Kidney tubule cell (primary cell): ENCODE measurements at regions not wholly inside any gene's neighbourhood (a gene's known extent, or its start where the extent isn't known, plus 50 kb on each side); places are given as distances from the start of the nearest gene placed in this dataset.
A peak's percentile ranks its signal among the peaks of the same experiment; 100 is the strongest.

ENCODE experiments used
- DNase-seq: peaks from one replicate; pipeline ENCODE4 v3.0.0-alpha.2; 2018; ENCODE audit warnings: low spot score

DNA sequence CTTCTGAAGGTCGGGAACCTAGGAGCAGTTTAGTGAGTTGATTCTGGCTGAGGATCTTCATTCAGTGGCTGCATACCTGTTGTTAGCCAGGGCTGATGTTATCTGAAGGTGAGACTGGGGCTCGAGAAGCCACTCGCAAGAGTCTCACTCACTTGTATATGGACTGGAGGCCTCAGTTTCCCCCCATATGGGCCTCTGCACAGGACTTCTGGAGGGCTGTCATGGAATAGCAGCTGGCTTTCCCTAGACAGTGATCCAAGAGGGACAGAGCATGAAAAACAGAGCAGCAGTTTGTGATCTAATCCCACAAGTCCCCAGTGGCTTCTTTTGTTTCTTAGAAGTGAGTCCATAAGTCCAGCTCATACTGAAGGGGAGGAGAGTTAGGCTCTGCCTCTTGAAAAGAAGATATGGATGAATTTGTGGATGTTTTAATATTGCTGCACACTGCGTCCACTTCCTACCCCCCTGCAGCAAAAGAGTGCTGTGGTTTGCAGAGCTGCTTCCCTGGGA is 623.4 kb downstream of the CDH26 start:
- no peak for DNase-seq

- DNase-seq: no peak
Observed at GRCh38 chr20:60583741-60584140, 625.5 kb downstream of the CDH26 start.

DNA sequence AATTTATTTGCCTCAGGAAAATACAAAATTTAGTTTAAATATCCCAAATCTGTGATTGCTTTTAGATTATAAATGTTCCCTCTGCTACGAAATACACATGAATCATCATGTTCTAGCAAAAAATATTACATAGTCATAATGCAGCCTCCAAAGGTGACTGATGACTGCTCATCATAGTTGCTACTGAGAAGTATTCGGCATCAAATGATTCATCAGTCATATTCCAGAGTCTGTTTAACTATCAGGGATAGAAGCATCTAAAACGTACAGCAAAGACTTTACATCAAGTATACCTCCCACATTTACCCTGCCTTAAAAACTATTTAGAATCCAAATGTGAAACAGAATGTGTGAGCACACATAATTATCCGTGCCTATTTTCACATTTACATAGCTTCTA is 626.0 kb downstream of the CDH26 start:
- no peak for DNase-seq

- DNase-seq: no peak
Observed at GRCh38 chr20:60585651-60586050, 627.4 kb downstream of the CDH26 start.

GRCh38 chr20:60586269-60587050 is 628.2 kb downstream of the CDH26 start:
- DNase-seq: no peak

DNA sequence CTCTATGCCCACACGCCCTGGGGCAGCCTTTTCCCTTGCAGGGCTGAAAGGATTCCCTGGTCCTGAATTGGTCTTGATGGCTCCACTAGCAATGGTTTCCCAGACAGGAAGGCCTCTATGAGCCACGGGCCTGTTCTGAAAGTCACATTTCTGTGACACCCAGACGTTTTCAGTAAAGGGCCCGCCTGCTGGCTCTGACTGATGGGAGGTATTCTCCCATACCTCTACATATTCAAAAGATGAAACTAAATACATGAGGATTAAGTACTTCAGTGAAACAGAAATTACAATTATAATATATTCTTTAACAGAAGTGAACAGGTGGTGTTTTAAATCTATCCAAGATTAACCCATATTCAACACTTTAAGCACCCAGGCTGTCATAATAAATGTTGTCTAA is 629.8 kb downstream of the CDH26 start:
- DNase-seq: no peak

GRCh38 chr20:60589623-60590022 is 631.4 kb downstream of the CDH26 start:
- no peak for DNase-seq

GRCh38 chr20:60591172-60591799 is 633.1 kb downstream of the CDH26 start:
- DNase-seq: no peak

- no peak for DNase-seq
Observed at GRCh38 chr20:60598528-60598927, 640.3 kb downstream of the CDH26 start.

DNA sequence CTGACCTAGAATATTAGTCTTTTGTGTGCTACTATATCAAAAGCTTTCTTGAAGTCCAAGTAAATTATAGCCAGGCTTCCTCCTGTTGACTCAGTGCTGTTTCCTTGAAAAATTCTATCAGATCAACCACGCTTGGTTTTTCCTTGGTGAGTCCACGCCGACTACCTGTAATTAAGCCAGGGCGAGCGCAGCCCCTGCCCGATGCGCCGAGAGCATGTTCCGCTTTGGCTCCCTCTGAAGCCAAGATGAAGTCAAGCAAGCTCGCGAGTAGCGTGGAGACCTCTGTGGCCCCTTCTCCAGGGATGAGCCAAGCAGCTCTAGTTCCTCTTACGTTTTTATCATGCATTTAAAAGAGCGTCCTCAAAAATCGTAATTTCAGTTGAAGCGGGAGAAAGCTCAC is 641.2 kb downstream of the CDH26 start:
- DNase-seq: no peak

GRCh38 chr20:60600036-60600435 is 641.8 kb downstream of the CDH26 start:
- DNase-seq: no peak

- no peak for DNase-seq
Observed at GRCh38 chr20:60624066-60624465, 628.0 kb upstream of the CDH4 start.

GRCh38 chr20:60627751-60628565 is 624.1 kb upstream of the CDH4 start:
- no peak for DNase-seq

DNA sequence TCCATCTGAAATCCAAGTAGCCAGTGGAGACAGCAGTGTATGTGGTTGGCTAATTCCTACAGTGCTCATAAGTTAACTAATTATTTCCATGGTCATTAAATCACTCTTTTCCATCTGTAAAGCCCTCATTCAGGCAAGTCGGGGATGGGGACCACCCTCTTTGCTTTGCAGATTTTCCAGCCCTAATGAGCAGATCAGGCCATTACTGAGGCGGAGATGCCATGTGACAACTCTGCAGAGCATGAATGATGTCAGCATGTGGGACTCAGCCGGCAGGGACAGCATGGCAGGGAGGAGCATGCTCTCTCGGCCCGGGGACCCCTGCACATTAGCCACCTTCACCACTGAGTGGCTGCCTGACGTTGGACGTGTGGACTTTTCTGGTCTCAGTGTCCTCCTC is 623.3 kb upstream of the CDH4 start:
- no peak for DNase-seq

DNA sequence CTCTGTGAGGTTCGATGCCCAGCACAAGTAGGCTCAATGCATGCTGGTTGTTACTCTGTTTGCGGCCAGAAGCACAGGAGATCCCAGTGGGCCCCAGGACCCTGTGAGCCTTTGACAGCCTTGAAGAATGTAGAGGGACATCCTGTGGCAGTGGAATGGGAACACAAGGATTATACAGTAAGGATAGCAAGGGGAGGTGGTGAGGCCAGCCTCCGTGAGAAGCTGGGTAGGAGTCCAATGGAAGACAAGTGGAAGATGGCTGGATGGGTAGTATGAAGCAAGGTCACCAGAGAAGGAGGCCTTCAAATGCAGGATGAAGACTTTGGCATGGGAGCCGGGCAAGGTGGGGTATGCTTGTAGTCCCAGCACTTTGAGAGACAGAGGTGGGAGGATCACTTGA is 622.9 kb upstream of the CDH4 start:
- no peak for DNase-seq

- no peak for DNase-seq
Observed at GRCh38 chr20:60630609-60631008, 621.5 kb upstream of the CDH4 start.

- no peak for DNase-seq
Observed at GRCh38 chr20:60631585-60632287, 620.3 kb upstream of the CDH4 start.

- DNase-seq: peak; percentile 1
Observed at GRCh38 chr20:60632391-60633262, 619.4 kb upstream of the CDH4 start.

DNA sequence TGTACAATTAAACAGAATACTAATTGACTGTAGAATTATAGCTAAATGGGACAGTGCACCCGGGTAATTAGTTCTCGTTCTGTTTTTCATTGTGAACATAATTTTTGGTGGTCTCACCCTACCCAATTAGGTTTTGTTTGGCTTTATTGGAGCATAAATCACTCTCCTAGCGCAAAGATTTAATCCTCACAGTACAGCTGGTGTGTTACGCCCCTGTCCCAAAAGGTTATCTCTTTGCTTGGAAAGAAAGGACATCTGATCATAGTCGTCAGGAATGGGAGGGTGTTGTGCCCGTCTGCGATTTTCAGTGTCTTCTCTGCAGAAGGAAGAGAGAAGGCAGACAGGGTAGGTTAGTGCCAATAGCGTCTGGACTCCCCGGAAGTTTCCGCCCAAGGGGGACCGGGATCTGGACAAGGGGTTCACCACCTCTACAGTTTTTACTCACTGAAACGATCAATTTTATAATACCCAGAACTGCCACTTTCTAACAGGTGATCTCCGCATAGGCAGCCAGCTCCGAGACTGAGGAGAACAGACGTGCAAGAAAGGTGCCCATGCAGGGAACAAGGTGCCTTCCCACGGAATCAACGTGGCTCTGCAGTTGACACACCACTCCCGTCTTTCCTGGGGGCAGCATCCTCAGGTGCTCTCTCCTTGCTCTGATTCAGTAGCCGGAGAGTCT is 617.4 kb upstream of the CDH4 start:
- no peak for DNase-seq

- DNase-seq: no peak
Observed at GRCh38 chr20:60636417-60636816, 615.6 kb upstream of the CDH4 start.

GRCh38 chr20:60637801-60638200 is 614.3 kb upstream of the CDH4 start:
- no peak for DNase-seq
